ENCODE measurements at regions not wholly inside any gene's neighbourhood (a gene's known extent, or its start where the extent isn't known, plus 50 kb on each side); places are given as distances from the start of the nearest gene placed in this dataset.

DNA sequence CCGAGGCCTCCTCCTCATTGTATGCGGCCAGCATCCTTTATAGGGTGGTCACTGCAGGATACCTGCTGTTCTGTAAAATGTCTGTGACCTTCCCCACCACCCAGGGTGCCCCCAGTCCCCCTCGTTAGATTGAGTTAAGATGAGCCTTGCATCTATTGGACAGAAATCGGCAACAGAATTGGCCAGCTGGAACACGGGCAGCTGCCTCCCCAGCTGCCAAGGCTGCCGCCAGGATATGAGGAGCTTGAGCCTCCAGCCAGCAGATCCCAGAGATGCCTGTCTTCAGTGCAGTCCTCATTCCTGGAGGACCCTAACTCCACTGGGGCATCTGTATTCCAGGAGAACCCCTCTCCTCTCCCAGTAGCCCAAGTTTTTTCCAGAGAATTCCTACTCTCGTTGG, 463.0 kb downstream of the TSHZ3 start:
- no peak overlapping the region for H2BK5ac ChIP-seq (ENCODE audit: low read depth, low read length)
- no peak overlapping the region for H4K8ac ChIP-seq (ENCODE audit: extremely low read depth, insufficient read depth, low read length)
- H3K36me3 ChIP-seq (ENCODE audit: control insufficient read depth in 2 of 4, insufficient read depth in 4 of 4, low read length in 3 of 4): no peaks in the 10 kb centered on the region
- H3K9ac ChIP-seq (replicated peaks in 1 of 4; ENCODE audit: extremely low read depth in 1 of 4, low read depth in 3 of 4, low read length in 3 of 4): no peak overlapping the region
- no peak overlapping the region for H2BK12ac ChIP-seq (ENCODE audit: low read depth, low read length)
- no peaks in the 10 kb centered on the region for H3K23me2 ChIP-seq (ENCODE audit: low read depth, low read length)
- H3K56ac ChIP-seq (replicated peaks; ENCODE audit: insufficient read length, low read depth, low read length): no peak overlapping the region
- no peak overlapping the region for H3K23ac ChIP-seq (ENCODE audit: insufficient read length)
- no peaks in the 10 kb centered on the region for H3K27me3 ChIP-seq (replicated peaks in 1 of 4; ENCODE audit: control insufficient read depth in 3 of 4, extremely low read depth in 1 of 4, insufficient read depth in 3 of 4, low read length in 3 of 4)
- H2BK120ac ChIP-seq (replicated peaks; ENCODE audit: low read depth, low read length): no peak overlapping the region
- no peaks in the 10 kb centered on the region for H3K79me2 ChIP-seq (ENCODE audit: control insufficient read depth in 1 of 2, insufficient read depth in 2 of 2, low read length in 2 of 2)
- H2BK15ac ChIP-seq (ENCODE audit: low read length): no peak overlapping the region
- no peak overlapping the region for H3K27ac ChIP-seq (ENCODE audit: low read depth, low read length)
- no peak overlapping the region for H4K5ac ChIP-seq (ENCODE audit: insufficient read length, low read depth, low read length)
- ChIA-PET POLR2A (ENCODE audit: partially characterized antibody) (no interaction called here), CTCF (ENCODE audit: partially characterized antibody) (interaction anchor here (1.7 kb wide), 1 partner anchor 9 kb away, joined by 4 read pairs; no protein-coding TSS in a partner anchor)
- no peak overlapping the region for H2AK5ac ChIP-seq (ENCODE audit: low read depth, low read length)
- peaks cover 0 to 2% (median 0%) of the 10 kb centered on the region in 4 experiments; a peak in 1 of 7 replicates for H3K4me1 ChIP-seq (replicated peaks in 1 of 4; ENCODE audit: control insufficient read depth in 3 of 4, insufficient read depth in 4 of 4, low read length in 3 of 4)
- no peak overlapping the region for H3K4ac ChIP-seq (replicated peaks; ENCODE audit: insufficient read length, low read depth, low read length)
- H3K4me3 ChIP-seq (ENCODE audit: extremely low read depth in 1 of 4, insufficient read depth in 2 of 4, low read depth in 3 of 4, low read length in 4 of 4): no peak overlapping the region
- H3K9me3 ChIP-seq (ENCODE audit: insufficient read depth in 2 of 2, low read depth in 1 of 2, low read length in 1 of 2): 0 out of 4 replicates have a peak, but pooled peaks cover 0 to 2% of the 10 kb centered on the region in 2 experiments
- H3K18ac ChIP-seq (ENCODE audit: extremely low read depth, low read length): no peak overlapping the region
- no peak for DNase-seq (ENCODE audit: low read depth in 1 of 2, low spot score in 2 of 2)
- H3K79me1 ChIP-seq (ENCODE audit: low read depth, low read length): no peaks in the 10 kb centered on the region
- H4K20me1 ChIP-seq (replicated peaks in 1 of 2; ENCODE audit: control insufficient read depth in 1 of 2, insufficient read depth in 2 of 2, low read length in 2 of 2): no peaks in the 10 kb centered on the region
- H2BK20ac ChIP-seq (ENCODE audit: low read length): no peak overlapping the region
- no peak overlapping the region for H3K14ac ChIP-seq (ENCODE audit: insufficient read length)
- no peak overlapping the region; the same call in 1 of the 2 replicates for H2AFZ ChIP-seq (ENCODE audit: low read length)
- WGBS, 2 experiments (ENCODE audit: extremely low coverage in 1 of 2, insufficient coverage in 1 of 2, insufficient read length in 1 of 2, insufficient replicate concordance in 2 of 2, low coverage in 1 of 2, low lambda C conversion rate in 2 of 2, missing lambda C conversion rate in 1 of 2): 89% methylated on average over 7 of the region's 7 CpGs; no CpG with 5 or more reads in 1 of the 2 experiments
- no peak overlapping the region for H3K4me2 ChIP-seq (ENCODE audit: insufficient read depth in 1 of 2, low read depth in 2 of 2, low read length in 2 of 2)
- FAIRE-seq: no peak
- no peak overlapping the region for H4K91ac ChIP-seq (replicated peaks; ENCODE audit: insufficient read length, low read length)
- TF ChIP-seq YY1 (IDR thresholded peaks at IDR 0.05; ENCODE audit: low read depth, low read length): no peak
- TF ChIP-seq ZNF274 (IDR thresholded peaks at IDR 0.05; ENCODE audit: borderline replicate concordance, extremely low read depth, low read length): no peak
- TF ChIP-seq, protein P1, sequence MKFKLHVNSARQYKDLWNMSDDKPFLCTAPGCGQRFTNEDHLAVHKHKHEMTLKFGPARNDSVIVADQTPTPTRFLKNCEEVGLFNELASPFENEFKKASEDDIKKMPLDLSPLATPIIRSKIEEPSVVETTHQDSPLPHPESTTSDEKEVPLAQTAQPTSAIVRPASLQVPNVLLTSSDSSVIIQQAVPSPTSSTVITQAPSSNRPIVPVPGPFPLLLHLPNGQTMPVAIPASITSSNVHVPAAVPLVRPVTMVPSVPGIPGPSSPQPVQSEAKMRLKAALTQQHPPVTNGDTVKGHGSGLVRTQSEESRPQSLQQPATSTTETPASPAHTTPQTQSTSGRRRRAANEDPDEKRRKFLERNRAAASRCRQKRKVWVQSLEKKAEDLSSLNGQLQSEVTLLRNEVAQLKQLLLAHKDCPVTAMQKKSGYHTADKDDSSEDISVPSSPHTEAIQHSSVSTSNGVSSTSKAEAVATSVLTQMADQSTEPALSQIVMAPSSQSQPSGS (IDR thresholded peaks at IDR 0.05; ENCODE audit: low read length): no peak
- no peak for TF ChIP-seq TCF12 (IDR thresholded peaks at IDR 0.05; ENCODE audit: low read depth, low read length)
- TF ChIP-seq, protein P2, sequence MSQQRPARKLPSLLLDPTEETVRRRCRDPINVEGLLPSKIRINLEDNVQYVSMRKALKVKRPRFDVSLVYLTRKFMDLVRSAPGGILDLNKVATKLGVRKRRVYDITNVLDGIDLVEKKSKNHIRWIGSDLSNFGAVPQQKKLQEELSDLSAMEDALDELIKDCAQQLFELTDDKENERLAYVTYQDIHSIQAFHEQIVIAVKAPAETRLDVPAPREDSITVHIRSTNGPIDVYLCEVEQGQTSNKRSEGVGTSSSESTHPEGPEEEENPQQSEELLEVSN (IDR thresholded peaks at IDR 0.05): no peak
- no peak for TF ChIP-seq MAFK (IDR thresholded peaks at IDR 0.05; ENCODE audit: low read depth, low read length)
- TF ChIP-seq CHD1 (IDR thresholded peaks at IDR 0.05; ENCODE audit: low read depth, low read length): no peak
- TF ChIP-seq CBX5 (IDR thresholded peaks at IDR 0.05; ENCODE audit: low read depth, low read length): no peak
- no peak for TF ChIP-seq SP1 (IDR thresholded peaks at IDR 0.05; ENCODE audit: low read depth, low read length)
- no peak for TF ChIP-seq JUN (IDR thresholded peaks at IDR 0.05; ENCODE audit: low read depth, low read length)
- TF ChIP-seq EP300 (IDR thresholded peaks at IDR 0.05; ENCODE audit: borderline replicate concordance in 1 of 2, low read depth in 2 of 2, low read length in 2 of 2): no peak
- TF ChIP-seq RBBP5 (IDR thresholded peaks at IDR 0.05; ENCODE audit: borderline replicate concordance, low read depth, low read length): no peak
- no peak for TF ChIP-seq KDM4A (IDR thresholded peaks at IDR 0.05; ENCODE audit: low read depth, low read length, severe bottlenecking)
